Dedifferentiated amniotic fluid mesenchymal stem cell (primary cell): ENCODE measurements at regions not wholly inside any gene's neighbourhood (a gene's known extent, or its start where the extent isn't known, plus 50 kb on each side); places are given as distances from the start of the nearest gene placed in this dataset.
A peak's percentile ranks its signal among the peaks of the same experiment; 100 is the strongest.

ENCODE experiments used
- DNase-seq: peaks from one replicate; pipeline ENCODE4 v3.0.0-alpha.2; 2016; ENCODE audit errors: extremely low spot score

GRCh38 chr1:82284213-82284612 is 483.5 kb downstream of the ADGRL2 start:
- no peak for DNase-seq

DNA sequence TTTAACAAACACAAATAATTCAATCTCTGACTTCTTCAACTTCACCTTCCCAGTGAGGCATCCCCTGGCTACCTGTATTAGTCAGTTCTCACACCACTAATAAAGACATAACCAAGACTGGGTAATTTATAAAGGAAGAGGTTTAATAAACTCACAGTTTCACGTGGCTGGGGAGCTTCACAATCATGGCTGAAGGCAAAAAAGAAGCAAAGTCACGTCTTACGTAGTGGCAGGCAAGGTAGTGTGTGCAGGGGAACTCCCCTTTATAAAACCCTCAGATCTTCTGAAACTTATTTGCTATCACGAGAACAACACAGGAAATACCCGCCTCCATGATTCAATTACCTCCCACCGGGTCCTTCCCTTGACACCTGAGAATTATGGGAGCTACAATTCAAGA is 478.5 kb downstream of the ADGRL2 start:
- DNase-seq: no peak

- peak; percentile 40 for DNase-seq
These were observed 473.1 kb downstream of the ADGRL2 start for GRCh38 chr1:82273816-82274215.

DNA sequence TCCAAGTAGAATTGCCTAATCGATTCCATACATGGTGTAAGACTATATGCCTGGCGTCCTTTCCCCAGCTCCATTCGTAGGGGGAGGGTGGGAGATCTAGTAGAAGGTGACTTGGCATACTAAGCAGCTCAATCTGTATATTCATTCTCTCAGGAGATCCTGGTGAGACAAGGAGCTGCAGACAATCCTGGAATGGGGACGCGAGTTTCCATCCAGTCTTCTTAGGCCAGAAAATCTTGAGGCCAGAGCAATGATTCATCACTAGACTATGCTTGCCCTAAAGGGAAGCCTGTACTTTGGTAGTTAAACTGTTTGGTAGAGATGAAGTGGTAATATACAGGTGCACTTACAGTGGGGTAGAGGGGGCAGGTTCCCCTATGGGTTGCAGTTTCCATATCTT is 468.7 kb downstream of the ADGRL2 start:
- DNase-seq: peak; percentile 22

DNA sequence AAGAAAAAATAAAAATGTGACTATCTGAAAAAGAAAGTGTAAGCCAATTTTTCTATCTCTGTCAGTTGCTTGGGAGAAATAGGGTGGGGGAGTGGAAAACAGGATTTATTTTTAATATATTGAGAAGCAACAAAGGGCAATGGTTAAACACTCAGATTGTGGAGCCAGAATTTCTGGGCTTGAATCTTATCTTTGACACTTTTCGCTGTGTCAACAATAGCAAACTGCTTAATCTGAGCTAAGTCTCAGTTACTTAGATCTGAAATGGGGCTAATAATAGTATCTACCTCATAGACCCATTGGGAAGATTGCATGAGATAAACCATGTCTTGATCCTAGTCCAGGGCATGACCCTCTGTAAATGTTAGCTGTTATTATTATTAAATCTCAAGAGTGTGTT is 468.1 kb downstream of the ADGRL2 start:
- DNase-seq: no peak

- no peak for DNase-seq
These were observed 465.6 kb downstream of the ADGRL2 start for GRCh38 chr1:82266351-82266750.

- no peak for DNase-seq
These were observed 464.7 kb downstream of the ADGRL2 start for GRCh38 chr1:82265436-82265835.

GRCh38 chr1:82264802-82265201 is 464.1 kb downstream of the ADGRL2 start:
- no peak for DNase-seq

GRCh38 chr1:82263396-82263795 is 462.7 kb downstream of the ADGRL2 start:
- DNase-seq: no peak

DNA sequence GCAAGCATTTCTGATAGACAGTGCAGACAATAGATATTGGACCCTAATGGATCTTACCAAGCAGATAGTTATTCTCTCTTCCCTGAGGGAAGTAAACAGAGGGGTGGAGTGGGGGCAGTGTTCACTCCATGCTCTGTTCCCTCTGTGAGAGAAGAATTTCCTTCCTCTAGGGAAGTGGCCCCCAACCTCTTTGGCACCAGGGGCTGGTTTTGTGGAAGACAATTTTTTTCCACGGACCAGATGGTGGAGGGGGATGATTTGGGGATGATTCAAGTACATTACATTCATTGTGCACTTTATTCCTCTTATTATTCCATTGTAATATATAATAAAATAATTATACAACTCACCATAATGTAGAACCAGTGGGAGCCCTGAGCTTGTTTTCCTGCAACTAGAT is 459.9 kb downstream of the ADGRL2 start:
- DNase-seq: no peak

GRCh38 chr1:82260051-82260450 is 459.3 kb downstream of the ADGRL2 start:
- peak; percentile 51 for DNase-seq

GRCh38 chr1:82258887-82259286 is 458.2 kb downstream of the ADGRL2 start:
- DNase-seq: no peak

GRCh38 chr1:82246050-82246449 is 445.3 kb downstream of the ADGRL2 start:
- no peak for DNase-seq

DNA sequence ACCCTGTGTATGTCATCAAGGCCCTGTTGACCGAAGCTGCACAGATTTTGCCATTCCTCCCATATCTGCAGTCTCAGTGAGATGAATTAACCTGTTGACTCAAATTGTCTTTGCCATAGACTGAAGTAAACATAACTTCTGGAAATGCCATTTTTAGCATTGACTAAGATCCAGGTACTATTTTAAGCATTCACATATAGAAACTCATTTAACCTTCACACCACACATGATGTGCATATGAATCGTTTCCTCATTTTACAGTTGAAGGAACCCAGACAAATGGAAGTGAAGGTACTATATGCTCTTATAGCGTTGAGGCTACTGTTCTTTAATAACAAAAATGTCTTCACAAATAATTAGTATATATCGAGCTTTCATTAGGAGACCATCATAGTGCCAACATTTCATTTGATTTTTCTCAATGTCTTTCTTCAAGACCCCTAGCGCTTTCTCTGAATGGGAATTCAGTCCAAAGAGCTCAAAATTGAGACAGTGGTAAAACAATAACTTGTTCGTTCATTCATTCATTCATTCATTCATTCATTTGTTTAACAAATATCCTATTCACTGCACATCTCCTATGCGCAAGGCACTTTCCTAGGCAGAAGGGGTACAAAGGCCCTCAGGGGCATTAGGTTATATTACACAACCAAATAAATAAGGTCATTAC is 444.7 kb downstream of the ADGRL2 start:
- no peak for DNase-seq

DNA sequence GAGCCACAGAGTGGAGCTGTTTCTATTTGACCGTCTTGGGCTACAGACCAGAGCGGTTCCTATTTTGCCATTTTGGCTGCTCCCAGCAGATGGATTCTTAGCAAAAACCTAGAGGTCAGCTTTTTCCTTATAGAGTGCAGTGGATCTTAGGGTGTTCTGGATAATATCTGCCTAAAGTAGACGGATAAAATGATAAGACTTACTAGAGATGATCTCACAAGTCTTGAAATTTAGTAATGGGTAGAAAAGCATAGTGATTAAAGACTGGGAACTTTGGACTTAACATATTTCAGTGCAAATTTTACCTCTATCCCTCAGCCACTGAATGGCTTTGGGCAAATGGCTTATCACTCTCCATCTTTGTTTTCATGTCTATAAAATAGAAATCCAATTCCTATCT is 439.8 kb downstream of the ADGRL2 start:
- no peak for DNase-seq

- DNase-seq: no peak
These were observed 429.9 kb downstream of the ADGRL2 start for GRCh38 chr1:82230667-82231066.

- peak; percentile 78 for DNase-seq
These were observed 426.8 kb downstream of the ADGRL2 start for GRCh38 chr1:82227306-82228095.

DNA sequence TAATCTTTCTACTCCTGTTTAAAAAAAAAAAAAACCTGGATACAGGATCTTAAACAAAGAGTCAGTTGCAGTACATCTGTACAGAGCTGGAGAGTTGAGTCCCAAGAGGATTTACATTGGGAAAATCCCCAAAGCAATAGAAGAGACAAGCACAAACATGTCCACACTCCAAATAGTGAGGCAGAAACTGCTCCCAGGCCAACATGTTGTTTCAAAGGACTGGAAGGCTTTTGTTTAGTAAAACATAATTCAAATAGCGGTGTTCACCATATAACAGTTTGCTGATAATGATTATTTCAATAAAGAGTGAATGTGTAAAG is 425.4 kb downstream of the ADGRL2 start:
- no peak for DNase-seq

GRCh38 chr1:82225421-82226185 is 424.9 kb downstream of the ADGRL2 start:
- DNase-seq: peak; percentile 70

GRCh38 chr1:82223091-82223490 is 422.4 kb downstream of the ADGRL2 start:
- DNase-seq: no peak

GRCh38 chr1:82221721-82222120 is 421.0 kb downstream of the ADGRL2 start:
- DNase-seq: no peak

- DNase-seq: no peak
These were observed 420.0 kb downstream of the ADGRL2 start for GRCh38 chr1:82220754-82221153.

GRCh38 chr1:82219841-82220240 is 419.1 kb downstream of the ADGRL2 start:
- no peak for DNase-seq
